HL-60 (cell line): ENCODE measurements at regions not wholly inside any gene's neighbourhood (a gene's known extent, or its start where the extent isn't known, plus 50 kb on each side); places are given as distances from the start of the nearest gene placed in this dataset.

Source experiments
- DNase-seq, 2 experiments: peaks; one replicate each; pipeline ENCODE4 v3.0.0-alpha.2; 2010 to 2020; ENCODE audit warnings: low read depth in 1 of 2, low spot score in 1 of 2
- H3K27ac ChIP-seq: fragments of 250-450 bp; sonication (Bioruptor Pico); replicated peaks from 2 replicates; pipeline ENCODE4 v1.5.1; 2020; ENCODE audit warnings: mild to moderate bottlenecking, moderate library complexity
- H3K27me3 ChIP-seq: fragments of 250-450 bp; sonication (Bioruptor Pico); 2 replicates; pipeline ENCODE4 v1.5.1; 2021; ENCODE audit warnings: mild to moderate bottlenecking, moderate library complexity; ENCODE audit not compliant: insufficient read depth, poor library complexity, severe bottlenecking
- H3K4me3 ChIP-seq: replicated peaks from 2 replicates; pipeline ENCODE4 v1.5.1; 2011; ENCODE audit warnings: mild to moderate bottlenecking, control low read depth, low read length; ENCODE audit not compliant: insufficient read depth
- CTCF ChIP-seq: IDR thresholded peaks from one replicate; pipeline ENCODE4 v1.5.1; 2011; ENCODE audit warnings: low read length, control low read depth, inconsistent platforms; ENCODE audit not compliant: insufficient read depth
- GABPA ChIP-seq: IDR thresholded peaks from 2 replicates; pipeline ENCODE4 v1.6.1; 2012; ENCODE audit warnings: low read depth
- POLR2AphosphoS5 ChIP-seq: IDR thresholded peaks from 2 replicates; pipeline ENCODE4 v1.6.1; 2012; ENCODE audit warnings: low read depth
- REST ChIP-seq: IDR thresholded peaks from 2 replicates; pipeline ENCODE4 v1.6.1; 2012; ENCODE audit warnings: low read depth; ENCODE audit not compliant: insufficient replicate concordance
- SPI1 ChIP-seq: IDR thresholded peaks from 2 replicates; pipeline ENCODE4 v1.6.1; 2012; ENCODE audit warnings: low read depth, mild to moderate bottlenecking, borderline replicate concordance

- DNase-seq = no peak
- Histone ChIP-seq H3K4me3 (no peak overlapping the region), H3K27me3 (no peaks in the 10 kb centered on the region), H3K27ac (no peak overlapping the region)
- TF ChIP-seq SPI1 (no peak), REST (no peak), POLR2AphosphoS5 (no peak), GABPA (no peak), CTCF (no peak)
Measured at GRCh38 chr14:86525673-86526072, 995.7 kb downstream of the FLRT2 start.

- Histone ChIP-seq H3K4me3 (no peak overlapping the region), H3K27me3 (no peaks in the 10 kb centered on the region), H3K27ac (no peak overlapping the region)
- no peak for TF ChIP-seq REST
- TF ChIP-seq POLR2AphosphoS5 = no peak
- no peak for TF ChIP-seq CTCF
- no peak for TF ChIP-seq GABPA
- TF ChIP-seq SPI1 = no peak
- DNase-seq = no peak
Measured at GRCh38 chr14:86521843-86522242, 991.9 kb downstream of the FLRT2 start.

GRCh38 chr14:86521031-86521730, 991.2 kb downstream of the FLRT2 start:
- Histone ChIP-seq H3K27me3 (no peaks in the 10 kb centered on the region), H3K4me3 (no peak overlapping the region), H3K27ac (no peak overlapping the region)
- DNase-seq = no peak
- TF ChIP-seq REST (no peak), POLR2AphosphoS5 (no peak), SPI1 (no peak), CTCF (no peak), GABPA (no peak)
